IMR-90 (cell line): ENCODE measurements at regions not wholly inside any gene's neighbourhood (a gene's known extent, or its start where the extent isn't known, plus 50 kb on each side); places are given as distances from the start of the nearest gene placed in this dataset.

Experiments
- POLR2A ChIP-seq: IDR thresholded peaks from 2 replicates; pipeline ENCODE4 v1.6.1; 2012; ENCODE audit warnings: mild to moderate bottlenecking, low read depth, low read length
- RFX5 ChIP-seq: IDR thresholded peaks from 2 replicates; pipeline ENCODE4 v1.8.0; 2012; ENCODE audit warnings: low read depth, mild to moderate bottlenecking, low read length, moderate library complexity
- TF ChIP-seq, protein P1 (sequence below): conservative IDR thresholded peaks from 2 replicates; pipeline ENCODE4 v1.5.1; 2012; ENCODE audit warnings: mild to moderate bottlenecking, low read depth, low read length, improper control_type of control experiment

DNA sequence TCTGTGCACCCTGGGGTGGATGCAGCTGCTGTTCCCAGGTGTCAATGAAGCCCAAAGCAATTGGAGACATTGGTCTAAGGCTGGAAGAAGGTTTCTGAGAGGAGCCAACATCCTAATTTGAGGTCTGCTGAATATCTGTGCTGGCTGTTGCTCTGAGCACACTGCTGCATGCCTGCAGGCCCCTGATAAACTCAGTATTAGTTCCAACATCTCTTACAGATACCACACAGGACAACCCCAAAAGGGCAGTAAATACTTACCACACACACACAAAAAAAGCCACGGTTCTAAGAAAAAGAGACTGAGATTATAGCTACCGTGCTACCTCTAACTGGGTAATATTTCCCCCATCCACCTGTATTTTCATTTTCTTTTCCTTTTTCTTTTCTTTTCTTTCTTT, 164.3 kb upstream of the SOX4 start:
- TF ChIP-seq RFX5 (no peak), POLR2A (no peak)
- TF ChIP-seq, protein P1, sequence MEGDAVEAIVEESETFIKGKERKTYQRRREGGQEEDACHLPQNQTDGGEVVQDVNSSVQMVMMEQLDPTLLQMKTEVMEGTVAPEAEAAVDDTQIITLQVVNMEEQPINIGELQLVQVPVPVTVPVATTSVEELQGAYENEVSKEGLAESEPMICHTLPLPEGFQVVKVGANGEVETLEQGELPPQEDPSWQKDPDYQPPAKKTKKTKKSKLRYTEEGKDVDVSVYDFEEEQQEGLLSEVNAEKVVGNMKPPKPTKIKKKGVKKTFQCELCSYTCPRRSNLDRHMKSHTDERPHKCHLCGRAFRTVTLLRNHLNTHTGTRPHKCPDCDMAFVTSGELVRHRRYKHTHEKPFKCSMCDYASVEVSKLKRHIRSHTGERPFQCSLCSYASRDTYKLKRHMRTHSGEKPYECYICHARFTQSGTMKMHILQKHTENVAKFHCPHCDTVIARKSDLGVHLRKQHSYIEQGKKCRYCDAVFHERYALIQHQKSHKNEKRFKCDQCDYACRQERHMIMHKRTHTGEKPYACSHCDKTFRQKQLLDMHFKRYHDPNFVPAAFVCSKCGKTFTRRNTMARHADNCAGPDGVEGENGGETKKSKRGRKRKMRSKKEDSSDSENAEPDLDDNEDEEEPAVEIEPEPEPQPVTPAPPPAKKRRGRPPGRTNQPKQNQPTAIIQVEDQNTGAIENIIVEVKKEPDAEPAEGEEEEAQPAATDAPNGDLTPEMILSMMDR, result no peak
